Body of pancreas (tissue), 4 donors: ENCODE measurements at regions not wholly inside any gene's neighbourhood (a gene's known extent, or its start where the extent isn't known, plus 50 kb on each side); places are given as distances from the start of the nearest gene placed in this dataset.

Source experiments
- CTCF ChIP-seq, 7 experiments: fragments of 450-650 bp in 4 of 7; fragments of 200-600 bp in 3 of 7; sonication (generic) in 3 of 7; IDR thresholded peaks; one replicate each; pipeline ENCODE4 v1.5.1; 2016 to 2019; ENCODE audit warnings: antibody characterized with exemption in 7 of 7
- POLR2A ChIP-seq, 3 donors: fragments of 450-650 bp; IDR thresholded peaks; one replicate each; pipeline ENCODE4 v1.6.1; 2016; ENCODE audit warnings: antibody characterized with exemption in 3 of 3, mild to moderate bottlenecking in 2 of 3

GRCh38 chr11:112778091-112778876, 182.9 kb upstream of the NCAM1 start:
- TF ChIP-seq CTCF (IDR thresholded peaks at IDR 0.05) (no peak), POLR2A (IDR thresholded peaks at IDR 0.05) (no peak)
